SU-DHL-6 (cell line): ENCODE measurements at regions not wholly inside any gene's neighbourhood (a gene's known extent, or its start where the extent isn't known, plus 50 kb on each side); places are given as distances from the start of the nearest gene placed in this dataset.

Experiments
- H2AFZ ChIP-seq: fragments of 200-600 bp; sonication (generic); 2 replicates; pipeline ENCODE4 v1.6.1; 2014; ENCODE audit warnings: low read depth, mild to moderate bottlenecking, moderate library complexity, mixed read lengths, antibody characterized with exemption, low read length; ENCODE audit not compliant: severe bottlenecking
- H3F3A ChIP-seq: fragments of 200-600 bp; shearing (Covaris generic); 2 replicates; pipeline ENCODE4 v1.6.0; 2016; ENCODE audit warnings: antibody characterized with exemption, mild to moderate bottlenecking; ENCODE audit not compliant: insufficient read depth
- H3K27ac ChIP-seq: fragments of 200-600 bp; sonication (generic); 2 replicates; pipeline ENCODE4 v1.5.1; 2016; ENCODE audit warnings: low read depth, mild to moderate bottlenecking, low read length, moderate library complexity, mixed read lengths
- H3K27me3 ChIP-seq: fragments of 200-600 bp; sonication (generic), shearing (Covaris generic); 2 replicates; pipeline ENCODE4 v1.6.0; 2014; ENCODE audit warnings: mild to moderate bottlenecking, low read length
- H3K36me3 ChIP-seq: fragments of 200-600 bp; sonication (generic); 2 replicates; pipeline ENCODE4 v1.6.1; 2014; ENCODE audit warnings: mild to moderate bottlenecking, low read length, mixed read lengths
- H3K4me2 ChIP-seq: fragments of 300-600, 200-600 bp; shearing (Covaris generic), sonication (generic); 2 replicates; pipeline ENCODE4 v1.6.0; 2014; ENCODE audit warnings: low read length, low read depth, mild to moderate bottlenecking; ENCODE audit not compliant: poor library complexity, severe bottlenecking
- H3K4me3 ChIP-seq: fragments of 200-600 bp; sonication (generic); 2 replicates; pipeline ENCODE4 v1.5.1; 2014; ENCODE audit warnings: antibody characterized with exemption, low read length, mild to moderate bottlenecking, mixed read lengths; ENCODE audit not compliant: insufficient read depth, poor library complexity, severe bottlenecking
- H3K79me2 ChIP-seq: fragments of 200-600 bp; sonication (generic); 2 replicates; pipeline ENCODE4 v1.6.1; 2014; ENCODE audit warnings: mild to moderate bottlenecking, low read length, moderate library complexity; ENCODE audit not compliant: insufficient read depth
- H3K9ac ChIP-seq: fragments of 200-600 bp; sonication (generic); 2 replicates; pipeline ENCODE4 v1.7.0; 2014; ENCODE audit warnings: mild to moderate bottlenecking, low read length
- H3K9me2 ChIP-seq: fragments of 200-600 bp; sonication (generic); replicated peaks from 2 replicates; pipeline ENCODE4 v1.6.1; 2014; ENCODE audit warnings: low read length; ENCODE audit not compliant: insufficient read depth
- H3K9me3 ChIP-seq: fragments of 200-600 bp; sonication (generic); 2 replicates; pipeline ENCODE4 v1.6.1; 2014; ENCODE audit warnings: low read length, mixed read lengths; ENCODE audit not compliant: insufficient read depth
- H4K20me1 ChIP-seq: fragments of 200-600 bp; sonication (generic); 2 replicates; pipeline ENCODE4 v1.6.1; 2014; ENCODE audit warnings: low read depth, mild to moderate bottlenecking, antibody characterized with exemption, low read length, moderate library complexity, mixed read lengths
- EZH2phosphoT487 ChIP-seq: fragments of 200-600 bp; sonication (generic), shearing (Covaris generic); conservative IDR thresholded peaks from 2 replicates; pipeline ENCODE4 v1.6.1; 2018; ENCODE audit warnings: mild to moderate bottlenecking, antibody characterized with exemption, low read length, moderate library complexity, mixed read lengths
- TF ChIP-seq, protein P1 (sequence below): fragments of 200-600 bp; sonication (generic); IDR thresholded peaks from one replicate; pipeline ENCODE4 v1.5.1; 2017; ENCODE audit warnings: antibody characterized with exemption, mild to moderate bottlenecking, low read length, moderate library complexity; ENCODE audit not compliant: insufficient read depth, poor library complexity, severe bottlenecking

DNA sequence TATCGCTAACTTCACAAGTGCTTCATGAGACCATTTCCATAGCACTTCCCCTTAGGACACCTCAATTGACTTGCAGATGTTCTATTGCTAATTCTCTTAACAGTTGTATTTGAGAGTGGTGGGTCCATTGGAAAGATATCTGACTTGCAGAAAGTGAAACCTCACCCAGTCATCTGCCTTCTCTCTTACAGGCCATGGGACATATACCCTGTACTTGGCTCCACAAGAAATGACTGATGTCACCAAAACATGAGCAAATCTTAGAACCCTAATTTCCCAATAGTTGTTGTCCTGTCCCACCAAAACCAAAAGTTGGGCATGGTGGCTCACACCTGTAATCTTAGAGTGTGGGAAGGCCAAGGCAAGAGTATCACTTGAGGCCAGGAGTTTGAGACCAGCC, 101.9 kb upstream of the MAML3 start:
- Histone ChIP-seq H3K4me2 (no peak overlapping the region), H3K9ac (no peak overlapping the region), H4K20me1 (no peaks in the 10 kb centered on the region), H3K79me2 (no peaks in the 10 kb centered on the region), H3K27me3 (no peaks in the 10 kb centered on the region), H3F3A (no peaks in the 10 kb centered on the region), H3K9me3 (no peaks in the 10 kb centered on the region), H2AFZ (no peak overlapping the region), H3K9me2 (no peaks in the 10 kb centered on the region), H3K27ac (no peak overlapping the region), H3K4me3 (no peak overlapping the region), H3K36me3 (no peaks in the 10 kb centered on the region)
- TF ChIP-seq EZH2phosphoT487: no peak
- TF ChIP-seq, protein P1, sequence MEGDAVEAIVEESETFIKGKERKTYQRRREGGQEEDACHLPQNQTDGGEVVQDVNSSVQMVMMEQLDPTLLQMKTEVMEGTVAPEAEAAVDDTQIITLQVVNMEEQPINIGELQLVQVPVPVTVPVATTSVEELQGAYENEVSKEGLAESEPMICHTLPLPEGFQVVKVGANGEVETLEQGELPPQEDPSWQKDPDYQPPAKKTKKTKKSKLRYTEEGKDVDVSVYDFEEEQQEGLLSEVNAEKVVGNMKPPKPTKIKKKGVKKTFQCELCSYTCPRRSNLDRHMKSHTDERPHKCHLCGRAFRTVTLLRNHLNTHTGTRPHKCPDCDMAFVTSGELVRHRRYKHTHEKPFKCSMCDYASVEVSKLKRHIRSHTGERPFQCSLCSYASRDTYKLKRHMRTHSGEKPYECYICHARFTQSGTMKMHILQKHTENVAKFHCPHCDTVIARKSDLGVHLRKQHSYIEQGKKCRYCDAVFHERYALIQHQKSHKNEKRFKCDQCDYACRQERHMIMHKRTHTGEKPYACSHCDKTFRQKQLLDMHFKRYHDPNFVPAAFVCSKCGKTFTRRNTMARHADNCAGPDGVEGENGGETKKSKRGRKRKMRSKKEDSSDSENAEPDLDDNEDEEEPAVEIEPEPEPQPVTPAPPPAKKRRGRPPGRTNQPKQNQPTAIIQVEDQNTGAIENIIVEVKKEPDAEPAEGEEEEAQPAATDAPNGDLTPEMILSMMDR: no peak

DNA sequence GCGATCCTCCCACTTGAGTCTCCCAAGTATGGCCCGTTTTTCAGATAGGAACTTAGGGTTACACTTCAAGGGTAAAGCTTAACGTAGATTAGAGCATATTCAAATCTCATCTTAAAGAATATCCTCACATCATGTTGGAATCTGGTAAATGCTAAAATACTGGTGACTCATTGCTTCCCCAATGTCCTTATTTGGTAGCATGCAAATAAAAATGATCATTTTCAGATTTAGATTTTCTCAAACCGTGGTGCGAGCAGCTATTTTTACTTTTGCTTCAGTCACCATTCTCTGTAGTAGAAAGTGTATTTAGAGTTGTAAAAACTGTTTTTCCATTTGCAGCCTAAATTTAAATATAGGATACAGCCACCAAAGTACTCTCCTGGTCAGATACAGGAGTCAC, 101.5 kb upstream of the MAML3 start:
- no peaks in the 10 kb centered on the region for H3F3A ChIP-seq
- H4K20me1 ChIP-seq: no peaks in the 10 kb centered on the region
- H3K27me3 ChIP-seq: no peaks in the 10 kb centered on the region
- H3K4me3 ChIP-seq: no peak overlapping the region
- no peak overlapping the region for H3K27ac ChIP-seq
- no peaks in the 10 kb centered on the region for H3K9me3 ChIP-seq
- H3K4me2 ChIP-seq: no peak overlapping the region
- H3K9me2 ChIP-seq: no peaks in the 10 kb centered on the region
- H3K9ac ChIP-seq: no peak overlapping the region
- H3K36me3 ChIP-seq: no peaks in the 10 kb centered on the region
- H3K79me2 ChIP-seq: no peaks in the 10 kb centered on the region
- no peak overlapping the region for H2AFZ ChIP-seq
- TF ChIP-seq, protein P1: no peak
- no peak for TF ChIP-seq EZH2phosphoT487

GRCh38 chr4:140254651-140255299, 100.8 kb upstream of the MAML3 start:
- Histone ChIP-seq H3K4me3 (no peak overlapping the region), H3K9me2 (no peaks in the 10 kb centered on the region), H3K4me2 (no peak overlapping the region), H2AFZ (no peak overlapping the region), H3K9me3 (no peaks in the 10 kb centered on the region), H3K79me2 (no peaks in the 10 kb centered on the region), H3K36me3 (no peaks in the 10 kb centered on the region), H3K27ac (no peak overlapping the region), H3K27me3 (no peaks in the 10 kb centered on the region), H3F3A (no peaks in the 10 kb centered on the region), H4K20me1 (no peaks in the 10 kb centered on the region), H3K9ac (no peak overlapping the region)
- no peak for TF ChIP-seq EZH2phosphoT487
- TF ChIP-seq, protein P1: no peak
